OCI-LY1 (cell line): ENCODE measurements at regions not wholly inside any gene's neighbourhood (a gene's known extent, or its start where the extent isn't known, plus 50 kb on each side); places are given as distances from the start of the nearest gene placed in this dataset.
"Not testable (repeated sequence)": the region's sequence is repeated elsewhere in the genome, so short reads cannot be mapped to it uniquely, and the experiment has no call there.

ENCODE experiments used
- H2AFZ ChIP-seq: fragments of 200-600 bp; sonication (generic), shearing (Covaris generic); 2 replicates; pipeline ENCODE4 v1.6.0; 2014; ENCODE audit warnings: antibody characterized with exemption, mild to moderate bottlenecking, low read length
- H3F3A ChIP-seq: fragments of 200-600 bp; sonication (generic), shearing (Covaris generic); 2 replicates; pipeline ENCODE4 v1.6.0; 2014; ENCODE audit warnings: mild to moderate bottlenecking, antibody characterized with exemption, low read length, moderate library complexity; ENCODE audit not compliant: insufficient read depth
- H3K27ac ChIP-seq: fragments of 200-600 bp; sonication (generic); 2 replicates; pipeline ENCODE4 v1.5.1; 2014; ENCODE audit warnings: low read length, mixed run types, mild to moderate bottlenecking, low read depth; ENCODE audit not compliant: poor library complexity, severe bottlenecking
- H3K27me3 ChIP-seq: fragments of 200-600 bp; sonication (generic); 2 replicates; pipeline ENCODE4 v1.6.0; 2014; ENCODE audit warnings: antibody characterized with exemption, mild to moderate bottlenecking, low read length, moderate library complexity; ENCODE audit not compliant: insufficient read depth
- H3K36me3 ChIP-seq: fragments of 200-600 bp; sonication (generic); 2 replicates; pipeline ENCODE4 v1.6.1; 2014; ENCODE audit warnings: mild to moderate bottlenecking, antibody characterized with exemption, low read length, moderate library complexity, mixed read lengths; ENCODE audit not compliant: insufficient read depth
- H3K4me1 ChIP-seq: fragments of 200-600 bp; sonication (generic); 2 replicates; pipeline ENCODE4 v1.5.1; 2014; ENCODE audit warnings: mild to moderate bottlenecking, low read length, moderate library complexity; ENCODE audit not compliant: insufficient read depth, severe bottlenecking
- H3K4me2 ChIP-seq: fragments of 200-600 bp; sonication (generic), shearing (Covaris generic); 2 replicates; pipeline ENCODE4 v1.6.1; 2014; ENCODE audit warnings: low read length
- H3K4me3 ChIP-seq: fragments of 200-600 bp; sonication (generic); 2 replicates; pipeline ENCODE4 v1.5.1; 2014; ENCODE audit warnings: low read length, low read depth, mild to moderate bottlenecking, mixed read lengths; ENCODE audit not compliant: poor library complexity, severe bottlenecking
- H3K79me2 ChIP-seq: fragments of 200-600 bp; shearing (Covaris generic); 2 replicates; pipeline ENCODE4 v1.6.1; 2016; ENCODE audit warnings: mixed run types, low read length, mixed read lengths; ENCODE audit not compliant: insufficient read depth
- H3K9ac ChIP-seq: fragments of 200-600 bp; sonication (generic), shearing (Covaris generic); 2 replicates; pipeline ENCODE4 v1.6.1; 2014; ENCODE audit warnings: mild to moderate bottlenecking, low read length, mixed read lengths
- H3K9me2 ChIP-seq: fragments of 200-600 bp; sonication (generic), shearing (Covaris generic); 2 replicates; pipeline ENCODE4 v1.6.1; 2014; ENCODE audit warnings: low read depth, mild to moderate bottlenecking, low read length, mixed read lengths
- H3K9me3 ChIP-seq: fragments of 200-600 bp; shearing (Covaris generic); 2 replicates; pipeline ENCODE4 v1.6.1; 2014; ENCODE audit warnings: low read length, mixed read lengths
- H4K20me1 ChIP-seq: fragments of 200-600 bp; sonication (generic), shearing (Covaris generic); 2 replicates; pipeline ENCODE4 v1.6.0; 2016; ENCODE audit warnings: mild to moderate bottlenecking, low read length; ENCODE audit not compliant: insufficient read depth
- CTCF ChIP-seq: fragments of 200-600 bp; sonication (generic), shearing (Covaris generic); IDR thresholded peaks from 2 replicates; pipeline ENCODE4 v1.5.1; 2017; ENCODE audit warnings: mild to moderate bottlenecking, antibody characterized with exemption, low read length, moderate library complexity, mixed read lengths
- EZH2 ChIP-seq: fragments of 200-600 bp; sonication (generic), shearing (Covaris generic); IDR thresholded peaks from 2 replicates; pipeline ENCODE4 v1.8.0; 2017; ENCODE audit warnings: borderline replicate concordance, mixed run types, mild to moderate bottlenecking, antibody characterized with exemption, low read length, moderate library complexity, mixed read lengths

GRCh38 chr13:42494157-42494556, 79.8 kb upstream of the TNFSF11 start:
- Histone ChIP-seq H3K27me3 (no peaks in the 10 kb centered on the region), H2AFZ (no peak overlapping the region), H3F3A (no peaks in the 10 kb centered on the region), H3K4me1 (no peaks in the 10 kb centered on the region), H3K4me3 (no peak overlapping the region), H3K9me3 (no peaks in the 10 kb centered on the region), H3K79me2 (no peaks in the 10 kb centered on the region), H3K27ac (no peak overlapping the region), H3K9ac (no peak overlapping the region), H3K4me2 (no peak overlapping the region), H4K20me1 (no peaks in the 10 kb centered on the region), H3K36me3 (no peaks in the 10 kb centered on the region), H3K9me2 (no peaks in the 10 kb centered on the region)
- TF ChIP-seq EZH2 (no peak), CTCF (no peak)

- TF ChIP-seq CTCF (no peak), EZH2 (no peak)
- no peak overlapping the region for H2AFZ ChIP-seq
- no peaks in the 10 kb centered on the region for H3F3A ChIP-seq
- no peaks in the 10 kb centered on the region for H3K36me3 ChIP-seq
- no peaks in the 10 kb centered on the region for H4K20me1 ChIP-seq
- no peaks in the 10 kb centered on the region for H3K9me2 ChIP-seq
- H3K27me3 ChIP-seq: no peaks in the 10 kb centered on the region
- no peak overlapping the region for H3K9ac ChIP-seq
- no peaks in the 10 kb centered on the region for H3K79me2 ChIP-seq
- no peak overlapping the region for H3K4me3 ChIP-seq
- no peaks in the 10 kb centered on the region for H3K4me1 ChIP-seq
- H3K27ac ChIP-seq: no peak overlapping the region
- H3K4me2 ChIP-seq: no peak overlapping the region
- no peaks in the 10 kb centered on the region for H3K9me3 ChIP-seq
Measured at GRCh38 chr13:42495255-42495654, 78.7 kb upstream of the TNFSF11 start.

GRCh38 chr13:42495751-42496150, 78.2 kb upstream of the TNFSF11 start:
- H3K79me2 ChIP-seq: no peaks in the 10 kb centered on the region
- H3K4me3 ChIP-seq: no peak overlapping the region
- TF ChIP-seq CTCF: no peak
- no peak for TF ChIP-seq EZH2
- H3K27ac ChIP-seq: no peak overlapping the region
- no peaks in the 10 kb centered on the region for H3K9me3 ChIP-seq
- H3K9me2 ChIP-seq: no peaks in the 10 kb centered on the region
- no peaks in the 10 kb centered on the region for H4K20me1 ChIP-seq
- H3K36me3 ChIP-seq: no peaks in the 10 kb centered on the region
- H3K27me3 ChIP-seq: no peaks in the 10 kb centered on the region
- H3K4me1 ChIP-seq: no peaks in the 10 kb centered on the region
- no peak overlapping the region for H2AFZ ChIP-seq
- no peak overlapping the region for H3K9ac ChIP-seq
- no peaks in the 10 kb centered on the region for H3F3A ChIP-seq
- H3K4me2 ChIP-seq: no peak overlapping the region

GRCh38 chr13:42496926-42497554, 76.9 kb upstream of the TNFSF11 start:
- H3K36me3 ChIP-seq, H3K9me3 ChIP-seq, H3K4me1 ChIP-seq, H3K4me2 ChIP-seq, H3F3A ChIP-seq, H4K20me1 ChIP-seq, H2AFZ ChIP-seq, H3K27ac ChIP-seq, H3K79me2 ChIP-seq, H3K9me2 ChIP-seq, H3K4me3 ChIP-seq, H3K27me3 ChIP-seq, H3K9ac ChIP-seq: not testable (repeated sequence)
